ENCODE measurements at regions not wholly inside any gene's neighbourhood (a gene's known extent, or its start where the extent isn't known, plus 50 kb on each side); places are given as distances from the start of the nearest gene placed in this dataset.

- H3K9me3 ChIP-seq (ENCODE audit: control insufficient read depth, insufficient read depth, low read depth, low read length) = no peaks in the 10 kb centered on the region
- no peak overlapping the region for H3K4me3 ChIP-seq (ENCODE audit: low read depth, low read length)
- ChIA-PET CTCF (no interaction called here), POLR2A (no interaction called here)
- no peaks in the 10 kb centered on the region for H3K36me3 ChIP-seq (ENCODE audit: control insufficient read depth in 2 of 2, insufficient read depth in 1 of 2, low read length in 2 of 2)
- no peak overlapping the region for H3K27ac ChIP-seq (ENCODE audit: extremely low read depth, low read depth, low read length)
- no peak for TF ChIP-seq PRDM1 (tag by site-specific recombination; IDR thresholded peaks at IDR 0.05)
- TF ChIP-seq ZSCAN18 (tag by site-specific recombination; IDR thresholded peaks at IDR 0.05) = no peak
- TF ChIP-seq MEIS1 (CRISPR knock-in tag; IDR thresholded peaks at IDR 0.05; ENCODE audit: borderline replicate concordance) = no peak
- no peaks in the 10 kb centered on the region for H3K4me1 ChIP-seq (ENCODE audit: control insufficient read depth, insufficient read depth, low read length)
These were observed 203.8 kb upstream of the SLITRK6 start for GRCh38 chr13:86003029-86003428.

GRCh38 chr13:86000546-86000945, 201.3 kb upstream of the SLITRK6 start:
- ChIA-PET CTCF (no interaction called here), POLR2A (no interaction called here)
- H3K27ac ChIP-seq (ENCODE audit: extremely low read depth, low read depth, low read length) = no peak overlapping the region
- H3K4me3 ChIP-seq (ENCODE audit: low read depth, low read length) = no peak overlapping the region
- H3K9me3 ChIP-seq (ENCODE audit: control insufficient read depth, insufficient read depth, low read depth, low read length) = no peaks in the 10 kb centered on the region
- no peaks in the 10 kb centered on the region for H3K36me3 ChIP-seq (ENCODE audit: control insufficient read depth in 2 of 2, insufficient read depth in 1 of 2, low read length in 2 of 2)
- no peaks in the 10 kb centered on the region for H3K4me1 ChIP-seq (ENCODE audit: control insufficient read depth, insufficient read depth, low read length)
- no peak for TF ChIP-seq INSM2 (tag by site-specific recombination; IDR thresholded peaks at IDR 0.05)
- no peak for TF ChIP-seq ZNF16 (tag by site-specific recombination; IDR thresholded peaks at IDR 0.05; ENCODE audit: low read depth)
- no peak for TF ChIP-seq OSR2 (tag by site-specific recombination; IDR thresholded peaks at IDR 0.05)
- no peak for TF ChIP-seq ATF2 (tag by site-specific recombination; IDR thresholded peaks at IDR 0.05; ENCODE audit: low read depth)
- TF ChIP-seq ZSCAN5A (tag by site-specific recombination; IDR thresholded peaks at IDR 0.05) = no peak
- TF ChIP-seq ZBTB49 (tag by site-specific recombination; IDR thresholded peaks at IDR 0.05; ENCODE audit: low read depth) = no peak
- no peak for TF ChIP-seq ZNF266 (tag by site-specific recombination; IDR thresholded peaks at IDR 0.05; ENCODE audit: low read depth)
- no peak for TF ChIP-seq ZNF132 (tag by site-specific recombination; IDR thresholded peaks at IDR 0.05; ENCODE audit: borderline replicate concordance)
- no peak for TF ChIP-seq OVOL3 (tag by site-specific recombination; IDR thresholded peaks at IDR 0.05)
- TF ChIP-seq PRDM2 (tag by site-specific recombination; IDR thresholded peaks at IDR 0.05; ENCODE audit: borderline replicate concordance) = no peak
- no peak for TF ChIP-seq ZBTB7A (tag by site-specific recombination; IDR thresholded peaks at IDR 0.05; ENCODE audit: low read depth)
- no peak for TF ChIP-seq ZNF521 (tag by site-specific recombination; IDR thresholded peaks at IDR 0.05)
- no peak for TF ChIP-seq ZNF423 (tag by site-specific recombination; IDR thresholded peaks at IDR 0.05)
- no peak for TF ChIP-seq ZNF350 (tag by site-specific recombination; IDR thresholded peaks at IDR 0.05)
- TF ChIP-seq ZNF747 (tag by site-specific recombination; IDR thresholded peaks at IDR 0.05) = no peak
- no peak for TF ChIP-seq ZFP69B (tag by site-specific recombination; IDR thresholded peaks at IDR 0.05)
- no peak for TF ChIP-seq ZNF362 (tag by site-specific recombination; IDR thresholded peaks at IDR 0.05)
